ENCODE measurements at regions not wholly inside any gene's neighbourhood (a gene's known extent, or its start where the extent isn't known, plus 50 kb on each side); places are given as distances from the start of the nearest gene placed in this dataset.

DNA sequence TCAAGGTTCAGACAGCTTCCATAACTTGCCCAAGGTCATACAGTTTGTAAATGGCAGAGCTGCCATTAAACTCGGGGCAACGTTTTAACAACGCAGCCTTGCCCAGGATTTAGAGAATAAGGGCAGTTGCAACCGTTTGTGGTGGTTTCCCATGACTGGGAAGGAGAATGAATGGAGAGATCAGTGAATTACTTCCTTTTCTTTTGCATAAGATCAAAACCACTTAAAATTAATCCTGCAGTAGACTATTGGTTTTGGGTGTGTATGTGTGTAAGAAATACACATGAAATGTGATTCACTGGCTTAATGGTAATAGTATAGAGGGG lies 179.1 kb upstream of the MIR17HG start:
- no peak for TF ChIP-seq POLR2AphosphoS5 (IDR thresholded peaks at IDR 0.05)
- TF ChIP-seq POLR2A (IDR thresholded peaks at IDR 0.05), result no peak
- Histone ChIP-seq H3K4me3 (no peak overlapping the region), H3K27me3 (peaks cover 0 to 7% (median 0%) of the 10 kb centered on the region in 3 donors), H3K4me1 (no peaks in the 10 kb centered on the region), H3K36me3 (no peaks in the 10 kb centered on the region), H3K9me3 (no peaks in the 10 kb centered on the region), H3K27ac (no peak overlapping the region)
- intact Hi-C loops (cut with DNase I), result no loop called here
- 13 to 34% methylated on average over 4 of the region's 4 CpGs for WGBS, 2 donors
- no peak for DNase-seq

- Histone ChIP-seq H3K36me3 (no peaks in the 10 kb centered on the region), H3K27me3 (peaks cover 0 to 13% (median 1%) of the 10 kb centered on the region in 3 donors), H3K9me3 (no peaks in the 10 kb centered on the region), H3K27ac (no peak overlapping the region), H3K4me1 (no peaks in the 10 kb centered on the region), H3K4me3 (no peak overlapping the region)
- no peak for TF ChIP-seq POLR2A (IDR thresholded peaks at IDR 0.05)
- TF ChIP-seq POLR2AphosphoS5 (IDR thresholded peaks at IDR 0.05), result no peak
- TF ChIP-seq CTCF (IDR thresholded peaks at IDR 0.05), result no peak
- no peak for TF ChIP-seq EP300 (IDR thresholded peaks at IDR 0.05)
- DNase-seq, result no peak
- intact Hi-C loops (cut with DNase I), result no loop called here
- WGBS, 2 donors, result 48 to 63% methylated on average over 5 of the region's 5 CpGs
Observed at GRCh38 chr13:91169321-91170050, 178.0 kb upstream of the MIR17HG start.

DNA sequence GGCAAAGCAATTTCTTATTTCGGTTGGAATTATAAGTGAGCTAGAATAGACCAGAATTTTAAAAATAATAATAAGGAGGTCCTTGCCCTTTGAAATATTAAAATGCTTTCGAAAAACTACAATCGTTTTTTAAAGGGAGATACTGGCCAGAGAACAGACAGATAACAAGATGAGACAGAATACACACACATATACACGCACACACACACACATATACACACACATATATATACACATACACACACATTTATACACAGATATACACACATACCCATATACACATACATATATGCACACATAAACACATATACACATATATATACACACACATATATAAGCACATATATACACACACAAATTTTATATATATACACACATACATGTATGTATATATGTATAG lies 175.3 kb upstream of the MIR17HG start:
- WGBS, 2 donors, result 79 to 83% methylated on average over 4 of the region's 4 CpGs
- H3K36me3 ChIP-seq, result no peaks in the 10 kb centered on the region

DNA sequence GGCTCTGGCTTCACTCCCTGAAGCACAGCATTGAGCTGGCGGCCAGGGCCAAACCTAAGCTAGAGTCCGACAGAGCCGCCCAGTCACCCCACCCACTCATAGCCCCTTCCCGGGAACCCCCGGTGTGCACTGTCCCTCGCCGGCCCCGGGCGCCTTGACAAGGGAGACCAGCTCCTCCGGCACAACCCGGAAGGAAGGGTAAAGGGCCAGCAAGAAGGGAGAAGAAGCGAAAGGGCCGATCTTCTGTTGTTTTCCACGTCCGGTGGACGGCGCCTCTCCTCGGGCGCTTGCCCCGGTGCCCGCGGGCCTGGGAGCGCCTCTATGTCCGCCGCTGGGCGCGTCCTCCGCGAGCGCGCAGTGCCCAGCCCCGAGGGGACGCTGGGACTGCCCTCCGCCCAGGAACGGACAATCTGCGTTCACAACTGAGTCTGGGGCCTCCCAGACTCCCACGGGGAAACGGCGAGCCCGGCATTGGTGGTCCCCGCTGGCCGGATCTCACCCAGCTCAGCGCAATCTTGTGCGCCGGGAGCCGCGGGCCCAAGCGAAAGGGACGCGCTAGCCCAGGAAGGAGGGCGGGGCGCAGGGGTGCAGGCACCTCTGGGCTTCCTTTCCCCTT lies 172.5 kb upstream of the MIR17HG start:
- Histone ChIP-seq H3K27ac (no peak overlapping the region), H3K36me3 (no peaks in the 10 kb centered on the region), H3K27me3 (peaks cover 0 to 22% (median 12%) of the 10 kb centered on the region in 3 donors), H3K4me3 (peak overlapping the region in 2 of 4 donors; percentile 25 to 28), H3K4me1 (peaks cover 0 to 6% (median 4%) of the 10 kb centered on the region in 4 donors), H3K9me3 (no peaks in the 10 kb centered on the region)
- WGBS, 2 donors, result 14 to 62% methylated on average over 52 of the region's 52 CpGs
- TF ChIP-seq CTCF (IDR thresholded peaks at IDR 0.05), result no peak
- TF ChIP-seq POLR2A (IDR thresholded peaks at IDR 0.05), result no peak
- no peak for DNase-seq
- intact Hi-C loops (cut with DNase I), result no loop called here

More for the DNA sequence above, 175.3 kb upstream of the MIR17HG start:
- peaks cover 0 to 6% (median 4%) of the 10 kb centered on the region in 4 donors for H3K4me1 ChIP-seq
- TF ChIP-seq POLR2AphosphoS5 (IDR thresholded peaks at IDR 0.05), result no peak
- TF ChIP-seq EP300 (IDR thresholded peaks at IDR 0.05), result no peak
- no peak for DNase-seq
- intact Hi-C loops (cut with DNase I), result no loop called here
- H3K9me3 ChIP-seq, result no peaks in the 10 kb centered on the region
- H3K4me3 ChIP-seq, result no peak overlapping the region
- no peak overlapping the region for H3K27ac ChIP-seq
- peaks cover 0 to 19% (median 12%) of the 10 kb centered on the region in 3 donors for H3K27me3 ChIP-seq

DNA sequence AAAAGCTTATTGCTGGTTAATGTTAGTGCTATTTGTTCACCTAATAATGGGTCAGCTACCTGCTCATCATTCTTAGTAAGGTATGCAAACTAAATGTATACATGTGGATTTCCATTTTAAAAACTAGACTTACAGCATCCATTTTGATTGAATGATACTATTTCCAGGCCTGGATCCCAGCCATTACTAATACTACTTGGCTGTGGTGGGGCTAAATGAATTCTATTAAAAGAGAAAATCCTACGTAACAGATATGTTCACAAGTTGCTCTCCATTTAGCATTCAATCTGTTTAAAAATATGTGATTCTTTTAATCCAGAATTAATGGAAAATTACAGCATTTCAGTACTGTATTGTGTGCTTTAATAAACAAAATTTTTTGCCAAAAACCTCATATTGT lies 169.4 kb upstream of the MIR17HG start:
- intact Hi-C loops (cut with DNase I), result no loop called here
- no peak for DNase-seq
- peaks cover 0 to 6% (median 4%) of the 10 kb centered on the region in 4 donors for H3K4me1 ChIP-seq

More for the DNA sequence above, 169.4 kb upstream of the MIR17HG start:
- peaks cover 0 to 27% (median 12%) of the 10 kb centered on the region in 3 donors for H3K27me3 ChIP-seq
- H3K4me3 ChIP-seq, result no peak overlapping the region
- H3K36me3 ChIP-seq, result no peaks in the 10 kb centered on the region
- WGBS, 2 donors, result 86 to 93% methylated on average over 1 of the region's 1 CpG
- no peak overlapping the region for H3K27ac ChIP-seq
- no peaks in the 10 kb centered on the region for H3K9me3 ChIP-seq
- no peak for TF ChIP-seq POLR2AphosphoS5 (IDR thresholded peaks at IDR 0.05)
- TF ChIP-seq POLR2A (IDR thresholded peaks at IDR 0.05), result no peak
- no peak for TF ChIP-seq CTCF (IDR thresholded peaks at IDR 0.05)
- TF ChIP-seq EP300 (IDR thresholded peaks at IDR 0.05), result no peak

Data from sigmoid colon (tissue), 6 donors.